K562 (cell line): ENCODE measurements at regions not wholly inside any gene's neighbourhood (a gene's known extent, or its start where the extent isn't known, plus 50 kb on each side); places are given as distances from the start of the nearest gene placed in this dataset.

ENCODE experiments used
- ATAC-seq: fragments of 200-7000 bp; cut with Tn5 transposase; 3 replicates; pipeline ENCODE4 v1.9.1; 2020; ENCODE audit warnings: moderate library complexity
- BruUV-seq: library from RNA; stranded (reverse); fragments of 400-500 nt; replicated peaks from 2 replicates; lab custom pipeline; 2021; lab: Mats Ljungman, UMichigan
- CTCF ChIA-PET: fragments of 300-600 bp; formaldehyde crosslinking; extraction: SDS; loops from one replicate; lab custom pipeline; 2021; ENCODE audit warnings: low intra/inter-chr PET ratio; lab: Yijun Ruan, JAX
- POLR2A ChIA-PET: fragments of 300-600, 350-650 bp; sonication (Branson Sonifier 250); formaldehyde crosslinking; extraction: SDS; loops from one replicate; lab custom pipeline; 2021; ENCODE audit warnings: antibody characterized with exemption, inconsistent platforms; lab: Yijun Ruan, JAX
- DNase-seq, 4 experiments: peaks; one replicate each; pipeline versions ENCODE4 v3.0.0 to v3.0.0-alpha.2; 2011 to 2018; ENCODE audit warnings: low spot score in 3 of 4, mixed read lengths in 3 of 4; ENCODE audit errors: extremely low read depth in 1 of 4
- FAIRE-seq: peaks from 2 replicates; lab custom pipeline; 2011; peaks lifted over from hg19 to GRCh38; lab: Jason Lieb, UNC
- H2AFZ ChIP-seq: 2 replicates; pipeline ENCODE4 v1.6.0; 2011; ENCODE audit warnings: low read depth, low read length, control low read depth, inconsistent platforms
- H3K27ac ChIP-seq: fragments of 200-600 bp; 3 replicates; pipeline ENCODE4 v1.8.0; 2011; ENCODE audit warnings: low read depth, mild to moderate bottlenecking, control low read depth, inconsistent platforms, low read length, moderate library complexity, mixed read lengths; ENCODE audit errors: extremely low read depth
- H3K27me3 ChIP-seq, 2 experiments: fragments of 300-600 bp in 1 of 2; 2 replicates in 1 of 2; 3 replicates in 1 of 2; pipeline versions ENCODE4 v1.6.0 to v1.8.0; 2011; ENCODE audit warnings: inconsistent platforms in 2 of 2, low read length in 2 of 2, mild to moderate bottlenecking in 1 of 2, mixed read lengths in 1 of 2, moderate library complexity in 1 of 2; ENCODE audit not compliant: control insufficient read depth in 2 of 2, insufficient read depth in 2 of 2
- H3K36me3 ChIP-seq: fragments of 300-600 bp; 3 replicates; pipeline ENCODE4 v1.8.0; 2011; ENCODE audit warnings: mild to moderate bottlenecking, low read length, inconsistent platforms; ENCODE audit not compliant: control insufficient read depth, insufficient read depth
- H3K4me1 ChIP-seq, 2 experiments: fragments of 200-600 bp in 1 of 2; replicated peaks in 1 of 2; 2 replicates in 1 of 2; 3 replicates in 1 of 2; pipeline versions ENCODE4 v1.5.1 to v1.8.0; 2011; ENCODE audit warnings: inconsistent platforms in 2 of 2, low read length in 2 of 2, mild to moderate bottlenecking in 1 of 2, mixed read lengths in 1 of 2, moderate library complexity in 1 of 2; ENCODE audit not compliant: control insufficient read depth in 2 of 2, insufficient read depth in 2 of 2
- H3K4me2 ChIP-seq: 2 replicates; pipeline ENCODE4 v1.6.1; 2011; ENCODE audit warnings: low read length, control low read depth, inconsistent platforms, mixed read lengths; ENCODE audit not compliant: insufficient read depth
- H3K4me3 ChIP-seq: fragments of 200-600 bp; sonication (generic), shearing (Covaris generic); 2 replicates; pipeline ENCODE4 v1.5.1; 2016; ENCODE audit warnings: control low read depth, inconsistent platforms
- H3K79me2 ChIP-seq: fragments of 200-600 bp; 3 replicates; pipeline ENCODE4 v1.8.0; 2011; ENCODE audit warnings: low read length, inconsistent platforms; ENCODE audit not compliant: control insufficient read depth, insufficient read depth
- H3K9ac ChIP-seq, 2 experiments: 2 replicates each; pipeline versions ENCODE4 v1.6.0 to v1.6.1; 2011; ENCODE audit warnings: low read depth in 2 of 2, low read length in 2 of 2, control low read depth in 1 of 2, inconsistent platforms in 1 of 2, mild to moderate bottlenecking in 1 of 2, mixed read lengths in 1 of 2; ENCODE audit not compliant: insufficient read depth in 1 of 2
- H3K9me1 ChIP-seq: one replicate; pipeline ENCODE4 v1.6.0; 2011; ENCODE audit warnings: inconsistent platforms, mild to moderate bottlenecking, low read length, moderate library complexity; ENCODE audit not compliant: control insufficient read depth, insufficient read depth
- H3K9me3 ChIP-seq: replicated peaks from 2 replicates; pipeline ENCODE4 v1.5.1; 2011; ENCODE audit warnings: low read depth, low read length, inconsistent platforms; ENCODE audit not compliant: control insufficient read depth, insufficient read depth
- H4K20me1 ChIP-seq: replicated peaks from 2 replicates; pipeline ENCODE4 v1.6.1; 2011; ENCODE audit warnings: low read length, inconsistent platforms, mixed read lengths; ENCODE audit not compliant: control insufficient read depth, insufficient read depth
- ARID1B ChIP-seq: fragments of 450-650 bp; IDR thresholded peaks from 2 replicates; pipeline ENCODE4 v1.6.1; 2016; ENCODE audit warnings: antibody characterized with exemption, mild to moderate bottlenecking, inconsistent platforms
- ATF3 ChIP-seq, 2 experiments: fragments of 450-650 bp in 1 of 2; sonication (generic) in 1 of 2; formaldehyde crosslinking in 1 of 2; IDR thresholded peaks in 1 of 2; conservative IDR thresholded peaks in 1 of 2; 2 replicates each; pipeline versions ENCODE4 v1.6.1 to v1.8.1; 2016 to 2023; ENCODE audit warnings: mild to moderate bottlenecking in 2 of 2, moderate library complexity in 2 of 2, inconsistent platforms in 1 of 2, missing genetic modification reagents in 1 of 2
- C11orf30 ChIP-seq: fragments of 450-650 bp; IDR thresholded peaks from 2 replicates; pipeline ENCODE4 v1.6.1; 2016; ENCODE audit warnings: low read depth, mild to moderate bottlenecking
- CBFA2T3 ChIP-seq: fragments of 450-650 bp; IDR thresholded peaks from 2 replicates; pipeline ENCODE4 v1.6.1; 2017
- DPF2 ChIP-seq: fragments of 450-650 bp; IDR thresholded peaks from 2 replicates; pipeline ENCODE4 v1.6.1; 2016
- EGR1 ChIP-seq: fragments of 450-650 bp; conservative IDR thresholded peaks from 2 replicates; pipeline ENCODE4 v1.6.1; 2017; ENCODE audit warnings: mild to moderate bottlenecking
- ESRRB ChIP-seq: fragments of 250-450 bp; sonication (Bioruptor Pico); IDR thresholded peaks from 2 replicates; pipeline ENCODE4 v1.5.0; 2020; ENCODE audit warnings: mild to moderate bottlenecking, moderate library complexity, borderline replicate concordance
- FOSL1 ChIP-seq: fragments of 200-800 bp; sonication (Bioruptor generic); conservative IDR thresholded peaks from 2 replicates; pipeline ENCODE4 v1.6.1; 2016; ENCODE audit warnings: missing genetic modification characterization, missing compliant biosample characterization
- HIVEP1 ChIP-seq: fragments of 250-450 bp; sonication (Bioruptor Pico); IDR thresholded peaks from 2 replicates; pipeline ENCODE4 v1.4.0; 2020; ENCODE audit warnings: mild to moderate bottlenecking
- JUN ChIP-seq, 2 experiments: sonication (generic) in 1 of 2; formaldehyde crosslinking in 1 of 2; IDR thresholded peaks; 2 replicates each; pipeline versions ENCODE4 v1.6.1 to v1.8.0; 2012 to 2022; ENCODE audit warnings: borderline replicate concordance in 2 of 2, mild to moderate bottlenecking in 2 of 2, improper control_type of control experiment in 1 of 2, low read depth in 1 of 2, low read length in 1 of 2, missing genetic modification reagents in 1 of 2
- JUND ChIP-seq, 2 experiments: IDR thresholded peaks; 2 replicates in 1 of 2; 3 replicates in 1 of 2; pipeline ENCODE4 v1.6.1; 2011; ENCODE audit warnings: borderline replicate concordance in 2 of 2, low read depth in 2 of 2, low read length in 2 of 2, improper control_type of control experiment in 1 of 2, missing biosample characterization in 1 of 2, missing genetic modification characterization in 1 of 2, missing genetic modification reagents in 1 of 2
- MAFF ChIP-seq: IDR thresholded peaks from 2 replicates; pipeline ENCODE4 v1.6.1; 2012; ENCODE audit warnings: low read length, improper control_type of control experiment
- MAFG ChIP-seq: fragments of 450-650 bp; conservative IDR thresholded peaks from 2 replicates; pipeline ENCODE4 v1.6.1; 2016; ENCODE audit warnings: missing genetic modification characterization, missing compliant biosample characterization
- MAFK ChIP-seq: IDR thresholded peaks from 2 replicates; pipeline ENCODE4 v1.6.1; 2011; ENCODE audit warnings: low read length, improper control_type of control experiment
- MTA3 ChIP-seq: fragments of 450-650 bp; formaldehyde crosslinking; IDR thresholded peaks from 2 replicates; pipeline ENCODE4 v1.6.1; 2017; ENCODE audit warnings: mild to moderate bottlenecking, borderline replicate concordance
- MYC ChIP-seq, 2 experiments: fragments of 250-450 bp in 1 of 2; sonication (Bioruptor Pico) in 1 of 2; IDR thresholded peaks; 2 replicates each; pipeline versions ENCODE4 v1.5.1 to v1.6.1; 2012 to 2021; ENCODE audit warnings: low read depth in 2 of 2, borderline replicate concordance in 1 of 2, improper control_type of control experiment in 1 of 2, low read length in 1 of 2, mild to moderate bottlenecking in 1 of 2, moderate library complexity in 1 of 2
- NFIC ChIP-seq: fragments of 450-650 bp; IDR thresholded peaks from 2 replicates; pipeline ENCODE4 v1.6.1; 2017; ENCODE audit warnings: mild to moderate bottlenecking, inconsistent platforms
- SMARCA4 ChIP-seq: fragments of 450-650 bp; IDR thresholded peaks from 2 replicates; pipeline ENCODE4 v1.6.1; 2016
- ZNF24 ChIP-seq: fragments of 450-650 bp; IDR thresholded peaks from 2 replicates; pipeline ENCODE4 v1.6.1; 2016
- ZNF316 ChIP-seq: fragments of 450-650 bp; IDR thresholded peaks from 2 replicates; pipeline ENCODE4 v1.6.1; 2016
- WGBS: fragments of 100-300 bp; shearing (Covaris generic); methylation state at CpG from one replicate; pipeline ENCODE4 v1.1.6; 2016; ENCODE audit warnings: low coverage, mixed read lengths; ENCODE audit not compliant: insufficient coverage; ENCODE audit errors: missing lambda C conversion rate; 5-methylcytosine and 5-hydroxymethylcytosine counted together
- in situ Hi-C: fragments of 300-500 bp; cut with MboI; formaldehyde crosslinking; loops from 4 replicates; pipeline ENCODE4 v1.15.0; 2018; ENCODE audit warnings: inconsistent platforms, mixed read lengths
- intact Hi-C: fragments of 100-400 bp; cut with micrococcal nuclease; formaldehyde crosslinking; loops from 2 replicates; pipeline ENCODE4 v1.14.2; 2022

GRCh38 chr12:127230843-127231260, 1036.1 kb upstream of the TMEM132C start:
- H4K20me1 ChIP-seq: no peaks in the 10 kb centered on the region
- intact Hi-C loops: no loop called here
- no peak overlapping the region for H3K27ac ChIP-seq
- H3K4me1 ChIP-seq: peaks cover 2% of the 10 kb centered on the region in 2 experiments; a peak in 1 of 5 replicates
- no peaks in the 10 kb centered on the region for H3K79me2 ChIP-seq
- H3K27me3 ChIP-seq: peaks cover 4 to 5% of the 10 kb centered on the region in 2 experiments; a peak in 2 of 5 replicates
- no peaks in the 10 kb centered on the region for H3K36me3 ChIP-seq
- ChIA-PET POLR2A (interaction anchor here (1.2 to 1.5 kb wide), 3 partner anchors 9 to 24 kb away, joined by 4 to 5 read pairs (median 4); no protein-coding TSS in a partner anchor), CTCF (no interaction called here)
- H2AFZ ChIP-seq: peak overlapping the region; percentile 1; the same call in 1 of the 2 replicates
- ATAC-seq: no peak
- no peak overlapping the region; the same call in 1 of the 2 replicates for H3K4me2 ChIP-seq
- TF ChIP-seq MYC (IDR thresholded peaks at IDR 0.05; ENCODE audit: low read depth, low read length) (no peak), MYC (CRISPR knock-in tag; IDR thresholded peaks at IDR 0.05; ENCODE audit: borderline replicate concordance, low read depth) (no peak), C11orf30 (peak; percentile 56; the same call in 1 of the 2 replicates), MAFK (peak; percentile 65), MAFF (peak; percentile 24; the same call in 1 of the 2 replicates), ARID1B (peak; percentile 44; the same call in 1 of the 2 replicates), ZNF24 (no peak), MAFG (tag) (peak; percentile 46; the same call in 1 of the 2 replicates), JUND (IDR thresholded peaks at IDR 0.05; ENCODE audit: borderline replicate concordance, low read depth, low read length) (peak; percentile 36; the same call in 1 of the 2 replicates), JUND (tag; IDR thresholded peaks at IDR 0.05; ENCODE audit: borderline replicate concordance, low read depth, low read length) (no peak), ZNF316 (peak; percentile 63), NFIC (0 out of 2 replicates have a peak, but pooled peaks have one; percentile 12), CBFA2T3 (peak; percentile 37; the same call in 1 of the 2 replicates), MTA3 (no peak), FOSL1 (tag) (peak; percentile 57; the same call in 1 of the 2 replicates), ESRRB (no peak), HIVEP1 (CRISPR knock-in tag) (no peak), SMARCA4 (0 out of 2 replicates have a peak, but pooled peaks have one; percentile 17), EGR1 (peak; percentile 65; the same call in 1 of the 2 replicates), JUN (IDR thresholded peaks at IDR 0.05; ENCODE audit: borderline replicate concordance, low read depth, low read length) (0 out of 2 replicates have a peak, but pooled peaks have one; percentile 12), JUN (CRISPR knock-in tag; IDR thresholded peaks at IDR 0.05; ENCODE audit: borderline replicate concordance) (no peak), ATF3 (IDR thresholded peaks at IDR 0.05) (peak; percentile 45), ATF3 (CRISPR knock-in tag; conservative IDR thresholded peaks at IDR 0.05) (no peak), DPF2 (0 out of 2 replicates have a peak, but pooled peaks have one; percentile 24)
- TF ChIP-seq, all 486 proteins: peak for 15
- Histone ChIP-seq H3K9ac (no peak overlapping the region), H3K9me1 (no peaks in the 10 kb centered on the region), H3K9me3 (no peaks in the 10 kb centered on the region; the same call in 1 of the 2 replicates), H3K4me3 (no peak overlapping the region)
- 1% methylated on average over 6 of the region's 6 CpGs for WGBS
- DNase-seq: peak in 1 of 4 experiments; percentile 25
- BruUV-seq: no TSS peak
- no peak for FAIRE-seq
- in situ Hi-C loops: no loop called here
